Loucy (cell line): ENCODE measurements at regions not wholly inside any gene's neighbourhood (a gene's known extent, or its start where the extent isn't known, plus 50 kb on each side); places are given as distances from the start of the nearest gene placed in this dataset.

Experiments
- H2AFZ ChIP-seq: fragments of 200-600 bp; sonication (generic); 2 replicates; pipeline ENCODE4 v1.6.0; 2016; ENCODE audit warnings: antibody characterized with exemption, mild to moderate bottlenecking, low read length, moderate library complexity
- H3F3A ChIP-seq: fragments of 200-600 bp; 2 replicates; pipeline ENCODE4 v1.6.0; 2016; ENCODE audit warnings: antibody characterized with exemption, low read depth, mild to moderate bottlenecking
- H3K27me3 ChIP-seq: fragments of 200-600 bp; sonication (generic); 2 replicates; pipeline ENCODE4 v1.6.1; 2014; ENCODE audit warnings: low read length, mild to moderate bottlenecking; ENCODE audit not compliant: insufficient read depth, poor library complexity, severe bottlenecking
- H3K36me3 ChIP-seq: fragments of 200-600 bp; sonication (generic); 2 replicates; pipeline ENCODE4 v1.6.1; 2016; ENCODE audit warnings: low read length; ENCODE audit not compliant: insufficient read depth
- H3K4me1 ChIP-seq: fragments of 200-600 bp; sonication (generic); 2 replicates; pipeline ENCODE4 v1.5.1; 2014; ENCODE audit warnings: low read length, mild to moderate bottlenecking; ENCODE audit not compliant: insufficient read depth, poor library complexity, severe bottlenecking
- H3K4me2 ChIP-seq: fragments of 200-600 bp; sonication (generic); 2 replicates; pipeline ENCODE4 v1.6.0; 2014; ENCODE audit warnings: antibody characterized with exemption, low read length, low read depth, mild to moderate bottlenecking; ENCODE audit not compliant: poor library complexity, severe bottlenecking
- H3K4me3 ChIP-seq: fragments of 200-600 bp; sonication (generic); 2 replicates; pipeline ENCODE4 v1.5.1; 2014; ENCODE audit warnings: low read length, mild to moderate bottlenecking, mixed read lengths; ENCODE audit not compliant: poor library complexity, severe bottlenecking
- H3K79me2 ChIP-seq: fragments of 200-600 bp; sonication (generic); 2 replicates; pipeline ENCODE4 v1.6.1; 2014; ENCODE audit warnings: low read length; ENCODE audit not compliant: insufficient read depth
- H3K9ac ChIP-seq: fragments of 200-600 bp; sonication (generic); 2 replicates; pipeline ENCODE4 v1.6.0; 2014; ENCODE audit warnings: mild to moderate bottlenecking, low read depth, low read length, moderate library complexity; ENCODE audit not compliant: poor library complexity, severe bottlenecking
- H3K9me2 ChIP-seq: fragments of 200-600 bp; sonication (generic); replicated peaks from 2 replicates; pipeline ENCODE4 v1.6.1; 2016; ENCODE audit warnings: low read depth, low read length, mixed read lengths
- H3K9me3 ChIP-seq: fragments of 200-600 bp; sonication (generic); 2 replicates; pipeline ENCODE4 v1.6.1; 2014; ENCODE audit warnings: mild to moderate bottlenecking, antibody characterized with exemption, low read length, low read depth; ENCODE audit not compliant: insufficient read depth
- H4K20me1 ChIP-seq: fragments of 200-600 bp; sonication (generic); 2 replicates; pipeline ENCODE4 v1.6.0; 2014; ENCODE audit warnings: antibody characterized with exemption, low read length, mild to moderate bottlenecking; ENCODE audit not compliant: insufficient read depth, poor library complexity, severe bottlenecking
- EZH2phosphoT487 ChIP-seq: fragments of 200-600 bp; IDR thresholded peaks from 2 replicates; pipeline ENCODE4 v1.6.1; 2018; ENCODE audit warnings: antibody characterized with exemption, mild to moderate bottlenecking, moderate library complexity, borderline replicate concordance
- TF ChIP-seq, protein P1 (sequence below): fragments of 200-600 bp; sonication (generic); conservative IDR thresholded peaks from 2 replicates; pipeline ENCODE4 v1.5.1; 2014; ENCODE audit warnings: mild to moderate bottlenecking, antibody characterized with exemption, low read length

DNA sequence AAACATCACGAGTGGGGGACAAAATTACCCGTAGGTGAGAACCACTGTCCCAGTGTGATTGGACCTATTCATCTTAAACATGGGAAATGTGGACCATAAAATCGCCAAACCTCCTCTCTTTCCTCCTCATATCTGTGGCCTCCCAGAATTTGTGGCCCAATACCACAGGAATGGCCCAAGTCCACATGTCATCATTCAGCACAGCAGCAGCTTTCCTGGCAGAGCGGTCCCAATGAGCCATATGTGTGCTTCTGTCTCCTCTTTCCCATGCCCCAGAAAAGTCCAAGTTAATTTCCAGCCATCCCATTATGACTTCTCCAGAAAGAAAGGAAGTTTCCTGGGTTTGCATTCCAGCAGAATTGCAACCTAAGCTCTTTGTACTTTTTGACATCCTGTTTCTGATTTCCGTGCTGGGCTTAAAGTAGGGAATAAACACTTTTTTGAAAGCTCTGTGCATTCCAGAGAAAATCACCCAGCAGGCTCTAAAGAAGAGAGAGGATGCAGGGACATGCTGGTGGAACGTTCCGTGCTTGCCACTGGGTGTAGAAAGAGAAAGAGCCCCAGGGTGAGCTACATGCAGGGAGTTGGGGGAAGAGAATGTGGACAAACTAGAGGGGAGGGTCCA is 259.4 kb upstream of the PROK2 start:
- Histone ChIP-seq H3F3A (no peaks in the 10 kb centered on the region), H3K4me1 (peaks cover 5% of the 10 kb centered on the region), H3K4me2 (no peak overlapping the region), H3K9me2 (no peaks in the 10 kb centered on the region), H3K79me2 (no peaks in the 10 kb centered on the region), H3K36me3 (no peaks in the 10 kb centered on the region), H3K27me3 (no peaks in the 10 kb centered on the region), H4K20me1 (no peaks in the 10 kb centered on the region), H3K9ac (no peak overlapping the region), H3K4me3 (no peak overlapping the region), H2AFZ (no peak overlapping the region), H3K9me3 (no peaks in the 10 kb centered on the region)
- TF ChIP-seq, protein P1, sequence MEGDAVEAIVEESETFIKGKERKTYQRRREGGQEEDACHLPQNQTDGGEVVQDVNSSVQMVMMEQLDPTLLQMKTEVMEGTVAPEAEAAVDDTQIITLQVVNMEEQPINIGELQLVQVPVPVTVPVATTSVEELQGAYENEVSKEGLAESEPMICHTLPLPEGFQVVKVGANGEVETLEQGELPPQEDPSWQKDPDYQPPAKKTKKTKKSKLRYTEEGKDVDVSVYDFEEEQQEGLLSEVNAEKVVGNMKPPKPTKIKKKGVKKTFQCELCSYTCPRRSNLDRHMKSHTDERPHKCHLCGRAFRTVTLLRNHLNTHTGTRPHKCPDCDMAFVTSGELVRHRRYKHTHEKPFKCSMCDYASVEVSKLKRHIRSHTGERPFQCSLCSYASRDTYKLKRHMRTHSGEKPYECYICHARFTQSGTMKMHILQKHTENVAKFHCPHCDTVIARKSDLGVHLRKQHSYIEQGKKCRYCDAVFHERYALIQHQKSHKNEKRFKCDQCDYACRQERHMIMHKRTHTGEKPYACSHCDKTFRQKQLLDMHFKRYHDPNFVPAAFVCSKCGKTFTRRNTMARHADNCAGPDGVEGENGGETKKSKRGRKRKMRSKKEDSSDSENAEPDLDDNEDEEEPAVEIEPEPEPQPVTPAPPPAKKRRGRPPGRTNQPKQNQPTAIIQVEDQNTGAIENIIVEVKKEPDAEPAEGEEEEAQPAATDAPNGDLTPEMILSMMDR, result no peak
- TF ChIP-seq EZH2phosphoT487, result no peak

DNA sequence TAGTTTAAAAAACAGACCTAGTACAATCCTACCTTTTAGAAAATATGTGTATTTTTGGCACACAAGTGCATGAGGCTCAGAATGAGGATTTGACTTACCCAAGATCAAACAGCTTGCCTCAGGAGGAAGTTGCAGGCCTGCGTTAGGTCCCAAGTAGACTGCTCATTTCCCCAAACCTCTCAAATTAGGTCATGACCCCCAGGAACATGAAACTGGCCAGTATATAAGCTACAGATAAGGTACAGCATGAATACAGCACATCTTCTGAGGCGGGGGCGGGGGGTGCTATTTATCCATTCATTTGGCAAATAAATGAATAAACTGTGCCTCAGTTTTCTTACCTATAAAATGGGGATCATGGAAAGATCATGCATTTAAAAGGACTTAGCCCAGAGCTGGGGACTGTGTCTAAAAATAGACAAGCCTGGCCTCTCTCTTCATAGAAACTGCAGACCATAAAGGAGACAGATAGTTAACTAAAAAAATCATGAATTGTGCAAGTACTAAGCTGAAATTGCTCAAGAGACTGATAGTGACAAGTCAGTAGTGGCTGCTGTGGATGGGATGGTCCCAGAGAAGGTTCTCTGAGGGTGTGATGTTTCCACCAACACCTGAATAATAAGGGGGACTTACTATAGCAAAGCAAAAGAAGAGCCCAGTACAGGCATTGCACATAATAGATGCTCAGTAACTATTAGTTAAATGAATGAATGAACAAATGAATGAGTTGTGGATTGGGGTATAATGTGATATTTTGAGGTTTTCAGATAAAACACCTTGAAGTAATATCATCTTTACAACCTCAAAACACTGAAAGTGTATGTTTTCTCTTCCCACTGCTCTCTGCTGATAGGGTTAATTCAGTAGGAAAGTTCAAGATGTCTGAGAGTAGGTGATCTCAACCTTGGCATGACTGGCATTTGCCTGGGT is 258.5 kb upstream of the PROK2 start:
- H3K9me2 ChIP-seq, result no peaks in the 10 kb centered on the region
- H4K20me1 ChIP-seq, result no peaks in the 10 kb centered on the region
- peaks cover 5% of the 10 kb centered on the region for H3K4me1 ChIP-seq
- no peak for TF ChIP-seq EZH2phosphoT487
- TF ChIP-seq, protein P1, result no peak
- H3K79me2 ChIP-seq, result no peaks in the 10 kb centered on the region
- H3K27me3 ChIP-seq, result no peaks in the 10 kb centered on the region
- no peaks in the 10 kb centered on the region for H3F3A ChIP-seq
- H3K9me3 ChIP-seq, result no peaks in the 10 kb centered on the region
- no peak overlapping the region for H3K9ac ChIP-seq
- H3K4me3 ChIP-seq, result no peak overlapping the region
- H3K4me2 ChIP-seq, result no peak overlapping the region
- no peaks in the 10 kb centered on the region for H3K36me3 ChIP-seq
- no peak overlapping the region for H2AFZ ChIP-seq

DNA sequence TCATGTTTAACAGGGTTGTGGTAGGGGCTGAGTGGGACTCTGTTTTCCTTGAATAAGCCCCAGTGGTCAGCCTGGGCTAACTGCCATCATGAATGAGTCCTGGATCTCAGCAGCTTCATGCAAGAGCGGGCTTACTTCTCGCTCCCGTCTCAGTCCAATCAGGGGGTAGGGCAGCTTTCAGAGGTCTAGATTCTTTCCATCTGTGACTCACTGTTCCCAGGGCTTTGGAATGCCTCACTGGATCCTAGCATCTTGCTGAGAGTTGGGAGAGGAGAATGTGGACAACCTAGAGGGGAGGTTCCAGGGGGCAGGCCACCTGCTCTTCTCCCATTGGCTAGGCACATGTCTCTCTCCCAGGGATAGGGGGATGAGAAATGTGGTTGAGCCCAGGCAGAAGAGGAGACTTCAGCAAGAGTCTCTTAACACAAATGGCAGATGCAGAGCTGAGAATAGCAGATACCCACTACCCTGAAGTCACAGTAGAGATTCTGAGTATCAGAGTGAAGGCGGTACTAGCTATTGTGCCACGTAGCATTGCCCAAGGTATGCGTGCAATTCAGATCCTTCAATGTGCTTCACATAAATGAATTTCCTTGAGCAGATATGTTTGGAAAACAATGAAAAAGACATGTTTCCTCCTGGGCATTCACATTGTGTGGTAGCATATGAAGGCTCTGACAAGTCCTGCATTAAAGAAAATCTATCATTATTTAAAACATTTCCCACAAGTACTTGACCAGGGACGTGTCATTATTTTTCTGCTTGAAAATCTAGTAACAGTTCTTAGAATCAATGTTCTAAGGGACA is 257.7 kb upstream of the PROK2 start:
- H3K36me3 ChIP-seq, result no peaks in the 10 kb centered on the region
- H2AFZ ChIP-seq, result no peak overlapping the region
- TF ChIP-seq EZH2phosphoT487, result no peak
- TF ChIP-seq, protein P1, result no peak
- no peak overlapping the region for H3K4me3 ChIP-seq
- H3K4me1 ChIP-seq, result peaks cover 5% of the 10 kb centered on the region
- H4K20me1 ChIP-seq, result no peaks in the 10 kb centered on the region
- H3K9me2 ChIP-seq, result no peaks in the 10 kb centered on the region
- H3K79me2 ChIP-seq, result no peaks in the 10 kb centered on the region
- H3K9me3 ChIP-seq, result no peaks in the 10 kb centered on the region
- no peak overlapping the region for H3K9ac ChIP-seq
- no peak overlapping the region for H3K4me2 ChIP-seq
- no peaks in the 10 kb centered on the region for H3F3A ChIP-seq
- no peaks in the 10 kb centered on the region for H3K27me3 ChIP-seq
